H1 (cell line): ENCODE measurements at regions not wholly inside any gene's neighbourhood (a gene's known extent, or its start where the extent isn't known, plus 50 kb on each side); places are given as distances from the start of the nearest gene placed in this dataset.

Experiments
- CTCF ChIA-PET: fragments of 300-600 bp; sonication (Branson Sonifier 250); formaldehyde crosslinking; loops from one replicate; lab custom pipeline; 2021; ENCODE audit not compliant: partially characterized antibody; lab: Charles Lee
- POLR2A ChIA-PET: fragments of 300-600 bp; sonication (Branson Sonifier 250); formaldehyde crosslinking; loops from one replicate; lab custom pipeline; 2021; ENCODE audit warnings: inconsistent platforms; ENCODE audit not compliant: partially characterized antibody; lab: Charles Lee
- DNase-seq, 2 experiments: peaks; one replicate each; pipeline versions ENCODE4 v3.0.0 to v3.0.0-alpha.2; 2010 to 2022; ENCODE audit warnings: low spot score in 2 of 2, low read depth in 1 of 2, mixed read lengths in 1 of 2
- FAIRE-seq: peaks from 2 replicates; lab custom pipeline; 2011; peaks lifted over from hg19 to GRCh38; lab: Jason Lieb, UNC
- H2AFZ ChIP-seq: 2 replicates; pipeline ENCODE4 v1.8.1; 2012; ENCODE audit warnings: low read length, inconsistent platforms
- H2AK5ac ChIP-seq: 2 replicates; pipeline ENCODE4 v1.6.1; 2013; ENCODE audit warnings: low read depth, low read length
- H2BK120ac ChIP-seq: replicated peaks from 2 replicates; pipeline ENCODE3; 2013; ENCODE audit warnings: low read depth, low read length, inconsistent platforms
- H2BK12ac ChIP-seq: 2 replicates; pipeline ENCODE4 v1.6.1; 2013; ENCODE audit warnings: low read depth, low read length
- H2BK15ac ChIP-seq: 2 replicates; pipeline ENCODE4 v1.6.1; 2013; ENCODE audit warnings: low read length
- H2BK20ac ChIP-seq: 2 replicates; pipeline ENCODE4 v1.6.1; 2013; ENCODE audit warnings: low read length
- H2BK5ac ChIP-seq: 2 replicates; pipeline ENCODE4 v1.6.1; 2013; ENCODE audit warnings: low read depth, low read length
- H3K14ac ChIP-seq: 2 replicates; pipeline ENCODE4 v1.6.1; 2013; ENCODE audit warnings: inconsistent platforms; ENCODE audit not compliant: insufficient read length
- H3K18ac ChIP-seq: 2 replicates; pipeline ENCODE4 v1.6.1; 2013; ENCODE audit warnings: low read length; ENCODE audit errors: extremely low read depth
- H3K23ac ChIP-seq: 2 replicates; pipeline ENCODE4 v1.6.1; 2013; ENCODE audit warnings: inconsistent platforms; ENCODE audit not compliant: insufficient read length
- H3K23me2 ChIP-seq: 2 replicates; pipeline ENCODE4 v1.6.1; 2013; ENCODE audit warnings: low read depth, low read length
- H3K27ac ChIP-seq: 2 replicates; pipeline ENCODE4 v1.6.1; 2011; ENCODE audit warnings: low read depth, low read length, inconsistent platforms
- H3K27me3 ChIP-seq, 4 experiments: replicated peaks in 1 of 4; 1 replicate in 1 of 4; 2 replicates in 3 of 4; pipeline versions ENCODE4 v1.6.1 to v1.8.1; 2011 to 2013; ENCODE audit warnings: low read length in 3 of 4, mild to moderate bottlenecking in 3 of 4, inconsistent platforms in 2 of 4, mixed read lengths in 2 of 4, moderate library complexity in 1 of 4; ENCODE audit not compliant: control insufficient read depth in 3 of 4, insufficient read depth in 3 of 4; ENCODE audit errors: extremely low read depth in 1 of 4
- H3K36me3 ChIP-seq, 4 experiments: 2 replicates each; pipeline versions ENCODE4 v1.6.1 to v1.8.1; 2011 to 2013; ENCODE audit warnings: mild to moderate bottlenecking in 4 of 4, low read length in 3 of 4, moderate library complexity in 2 of 4, control low read depth in 1 of 4, inconsistent platforms in 1 of 4; ENCODE audit not compliant: insufficient read depth in 4 of 4, control insufficient read depth in 2 of 4
- H3K4ac ChIP-seq: replicated peaks from 2 replicates; pipeline ENCODE3; 2013; ENCODE audit warnings: low read length, low read depth, mixed read lengths, inconsistent platforms; ENCODE audit not compliant: insufficient read length
- H3K4me1 ChIP-seq, 4 experiments: replicated peaks in 1 of 4; 1 replicate in 1 of 4; 2 replicates in 3 of 4; pipeline versions ENCODE4 v1.6.1 to v1.8.1; 2011 to 2013; ENCODE audit warnings: low read length in 3 of 4, inconsistent platforms in 2 of 4, mixed read lengths in 1 of 4; ENCODE audit not compliant: insufficient read depth in 4 of 4, control insufficient read depth in 3 of 4
- H3K4me2 ChIP-seq, 2 experiments: 2 replicates each; pipeline versions ENCODE4 v1.6.1 to v1.8.1; 2011 to 2013; ENCODE audit warnings: low read depth in 2 of 2, low read length in 2 of 2, control low read depth in 1 of 2, inconsistent platforms in 1 of 2, mild to moderate bottlenecking in 1 of 2; ENCODE audit not compliant: insufficient read depth in 1 of 2
- H3K4me3 ChIP-seq, 4 experiments: fragments of 200-600, 300-600 bp in 1 of 4; sonication (generic), shearing (Covaris generic), sonication (Bioruptor Twin) in 1 of 4; 2 replicates each; pipeline versions ENCODE4 v1.5.1 to v1.8.1; 2011 to 2016; ENCODE audit warnings: low read length in 4 of 4, low read depth in 3 of 4, control low read depth in 2 of 4, inconsistent platforms in 2 of 4, mild to moderate bottlenecking in 2 of 4, mixed read lengths in 1 of 4, moderate library complexity in 1 of 4; ENCODE audit not compliant: insufficient read depth in 2 of 4; ENCODE audit errors: extremely low read depth in 1 of 4
- H3K56ac ChIP-seq: replicated peaks from 2 replicates; pipeline ENCODE3; 2013; ENCODE audit warnings: low read depth, mild to moderate bottlenecking, mixed read lengths, low read length, inconsistent platforms; ENCODE audit not compliant: insufficient read length
- H3K79me1 ChIP-seq: 2 replicates; pipeline ENCODE4 v1.6.1; 2013; ENCODE audit warnings: low read depth, low read length, control low read depth
- H3K79me2 ChIP-seq, 2 experiments: 2 replicates each; pipeline versions ENCODE4 v1.6.1 to v1.8.1; 2012 to 2013; ENCODE audit warnings: low read length in 2 of 2, mild to moderate bottlenecking in 2 of 2, inconsistent platforms in 1 of 2; ENCODE audit not compliant: insufficient read depth in 2 of 2, control insufficient read depth in 1 of 2
- H3K9ac ChIP-seq, 4 experiments: replicated peaks in 1 of 4; 1 replicate in 1 of 4; 2 replicates in 3 of 4; pipeline versions ENCODE4 v1.6.1 to v1.8.1; 2011 to 2013; ENCODE audit warnings: low read depth in 3 of 4, low read length in 3 of 4, control low read depth in 2 of 4, mild to moderate bottlenecking in 2 of 4, moderate library complexity in 2 of 4, inconsistent platforms in 1 of 4; ENCODE audit errors: extremely low read depth in 1 of 4
- H3K9me3 ChIP-seq, 2 experiments: 2 replicates each; pipeline versions ENCODE4 v1.6.1 to v1.8.1; 2012 to 2013; ENCODE audit warnings: mild to moderate bottlenecking in 2 of 2, moderate library complexity in 2 of 2, control low read depth in 1 of 2, inconsistent platforms in 1 of 2, low read depth in 1 of 2, low read length in 1 of 2, mixed read lengths in 1 of 2; ENCODE audit not compliant: insufficient read depth in 2 of 2
- H4K20me1 ChIP-seq, 2 experiments: replicated peaks in 1 of 2; 2 replicates each; pipeline versions ENCODE3 to v1.8.1; 2011 to 2013; ENCODE audit warnings: inconsistent platforms in 2 of 2, low read length in 2 of 2, mild to moderate bottlenecking in 1 of 2; ENCODE audit not compliant: insufficient read depth in 2 of 2, control insufficient read depth in 1 of 2
- H4K5ac ChIP-seq: 2 replicates; pipeline ENCODE4 v1.6.1; 2013; ENCODE audit warnings: low read length, low read depth, mixed read lengths, inconsistent platforms; ENCODE audit not compliant: insufficient read length
- H4K8ac ChIP-seq: 2 replicates; pipeline ENCODE4 v1.8.0; 2013; ENCODE audit warnings: mild to moderate bottlenecking, moderate library complexity, low read length, inconsistent platforms; ENCODE audit not compliant: insufficient read depth; ENCODE audit errors: extremely low read depth
- H4K91ac ChIP-seq: replicated peaks from 2 replicates; pipeline ENCODE3; 2013; ENCODE audit warnings: low read length, mixed read lengths, inconsistent platforms; ENCODE audit not compliant: insufficient read length
- EP300 ChIP-seq, 2 experiments: IDR thresholded peaks; 1 replicate in 1 of 2; 2 replicates in 1 of 2; pipeline ENCODE4 v1.6.1; 2011 to 2012; ENCODE audit warnings: low read depth in 2 of 2, low read length in 2 of 2, mild to moderate bottlenecking in 2 of 2, borderline replicate concordance in 1 of 2, inconsistent platforms in 1 of 2, moderate library complexity in 1 of 2
- HDAC2 ChIP-seq, 2 experiments: fragments of 300-600 bp in 1 of 2; sonication (generic) in 1 of 2; IDR thresholded peaks; 2 replicates each; pipeline ENCODE4 v1.6.1; 2011 to 2012; ENCODE audit warnings: low read depth in 2 of 2, low read length in 2 of 2, mild to moderate bottlenecking in 2 of 2, moderate library complexity in 2 of 2, borderline replicate concordance in 1 of 2, inconsistent platforms in 1 of 2
- JUND ChIP-seq: IDR thresholded peaks from 2 replicates; pipeline ENCODE4 v1.6.1; 2011; ENCODE audit warnings: mild to moderate bottlenecking, improper control_type of control experiment, low read length
- SAP30 ChIP-seq: fragments of 300-600 bp; sonication (generic); IDR thresholded peaks from 2 replicates; pipeline ENCODE4 v1.7.1; 2012; ENCODE audit warnings: low read length, moderate library complexity, mild to moderate bottlenecking, inconsistent platforms; ENCODE audit not compliant: insufficient read depth, insufficient replicate concordance
- SIRT6 ChIP-seq: IDR thresholded peaks from one replicate; pipeline ENCODE4 v1.7.1; 2012; ENCODE audit warnings: low read length, inconsistent platforms
- SP1 ChIP-seq: IDR thresholded peaks from 2 replicates; pipeline ENCODE4 v1.6.1; 2011; ENCODE audit warnings: low read depth, low read length
- TAF1 ChIP-seq: IDR thresholded peaks from 2 replicates; pipeline ENCODE4 v1.6.1; 2011; ENCODE audit warnings: mild to moderate bottlenecking, low read depth, low read length
- WGBS, 2 experiments: shearing (Covaris generic) in 1 of 2; methylation state at CpG; one replicate each; pipeline versions ENCODE4 v1.1.6 to v1.1.7; 2013 to 2015; ENCODE audit warnings: low lambda C conversion rate in 2 of 2, mixed read lengths in 2 of 2, inconsistent platforms in 1 of 2, low coverage in 1 of 2, missing lambda C conversion rate in 1 of 2; ENCODE audit not compliant: insufficient replicate concordance in 2 of 2, insufficient coverage in 1 of 2, insufficient read length in 1 of 2; ENCODE audit errors: extremely low coverage in 1 of 2, missing lambda C conversion rate in 1 of 2; 5-methylcytosine and 5-hydroxymethylcytosine counted together
- TF ChIP-seq, protein P1 (sequence below): IDR thresholded peaks from 2 replicates; pipeline ENCODE4 v1.6.1; 2011; ENCODE audit warnings: low read depth, mild to moderate bottlenecking, low read length; ENCODE audit not compliant: insufficient read depth

DNA sequence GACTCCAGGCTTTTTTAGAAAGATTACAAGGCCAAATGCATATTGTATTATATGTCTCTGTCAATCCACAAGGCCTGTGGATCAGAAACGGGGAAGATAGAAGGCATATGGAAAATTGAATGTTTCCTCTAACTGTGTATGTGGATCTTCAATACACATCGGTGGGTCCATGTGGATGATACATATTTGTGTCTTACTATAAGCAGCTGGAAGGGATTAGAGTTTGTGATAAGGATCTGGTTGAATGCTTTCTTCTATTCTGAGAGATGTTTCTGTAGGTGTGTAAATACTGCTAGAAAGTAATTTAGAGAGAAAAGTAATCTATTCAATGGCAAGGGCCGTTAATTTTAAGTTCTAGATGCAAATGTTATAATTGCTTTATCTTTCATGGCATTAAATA, 137.8 kb upstream of the AKR1E2 start:
- Histone ChIP-seq H3K4me1 (no peaks in the 10 kb centered on the region), H2BK5ac (no peak overlapping the region), H3K36me3 (no peaks in the 10 kb centered on the region), H3K4me3 (no peak overlapping the region), H3K9ac (no peak overlapping the region), H3K27ac (no peak overlapping the region), H3K56ac (no peak overlapping the region), H3K27me3 (no peaks in the 10 kb centered on the region), H3K79me1 (no peaks in the 10 kb centered on the region), H3K4ac (no peak overlapping the region), H2AK5ac (no peak overlapping the region), H4K5ac (no peak overlapping the region), H3K18ac (no peak overlapping the region), H2BK15ac (no peak overlapping the region), H3K79me2 (no peaks in the 10 kb centered on the region), H2BK20ac (no peak overlapping the region), H3K14ac (no peak overlapping the region), H4K91ac (no peak overlapping the region), H2BK120ac (no peak overlapping the region), H3K9me3 (no peaks in the 10 kb centered on the region), H2BK12ac (no peak overlapping the region), H2AFZ (no peak overlapping the region), H3K23me2 (peaks cover 3% of the 10 kb centered on the region; the same call in 1 of the 2 replicates), H4K8ac (no peak overlapping the region), H4K20me1 (no peaks in the 10 kb centered on the region), H3K4me2 (no peak overlapping the region), H3K23ac (no peak overlapping the region)
- TF ChIP-seq EP300 (IDR thresholded peaks at IDR 0.05; ENCODE audit: borderline replicate concordance in 1 of 2, low read depth in 2 of 2, low read length in 2 of 2) (no peak), JUND (no peak), HDAC2 (IDR thresholded peaks at IDR 0.05; ENCODE audit: borderline replicate concordance in 1 of 2, low read depth in 2 of 2, low read length in 2 of 2) (no peak), SP1 (no peak), TAF1 (no peak), SAP30 (no peak), SIRT6 (no peak)
- TF ChIP-seq, protein P1, sequence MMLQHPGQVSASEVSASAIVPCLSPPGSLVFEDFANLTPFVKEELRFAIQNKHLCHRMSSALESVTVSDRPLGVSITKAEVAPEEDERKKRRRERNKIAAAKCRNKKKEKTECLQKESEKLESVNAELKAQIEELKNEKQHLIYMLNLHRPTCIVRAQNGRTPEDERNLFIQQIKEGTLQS = no peak
- CTCF ChIA-PET = no interaction called here
- FAIRE-seq (no peak), DNase-seq (no peak)
- WGBS, 2 experiments = 88% methylated on average over 3 of the region's 3 CpGs; no CpG with 5 or more reads in 1 of the 2 experiments
- POLR2A ChIA-PET = no interaction called here
